OCI-LY3 (cell line): ENCODE measurements at regions not wholly inside any gene's neighbourhood (a gene's known extent, or its start where the extent isn't known, plus 50 kb on each side); places are given as distances from the start of the nearest gene placed in this dataset.

Source experiments
- EZH2phosphoT487 ChIP-seq: fragments of 200-600 bp; shearing (Covaris generic); IDR thresholded peaks from 2 replicates; pipeline ENCODE4 v1.6.1; 2018; ENCODE audit warnings: antibody characterized with exemption, mixed run types, low read depth
- TF ChIP-seq, protein P1 (sequence below): fragments of 200-600, 300-600 bp; sonication (generic); IDR thresholded peaks from 2 replicates; pipeline ENCODE4 v1.5.1; 2014; ENCODE audit warnings: antibody characterized with exemption, low read length, low read depth

DNA sequence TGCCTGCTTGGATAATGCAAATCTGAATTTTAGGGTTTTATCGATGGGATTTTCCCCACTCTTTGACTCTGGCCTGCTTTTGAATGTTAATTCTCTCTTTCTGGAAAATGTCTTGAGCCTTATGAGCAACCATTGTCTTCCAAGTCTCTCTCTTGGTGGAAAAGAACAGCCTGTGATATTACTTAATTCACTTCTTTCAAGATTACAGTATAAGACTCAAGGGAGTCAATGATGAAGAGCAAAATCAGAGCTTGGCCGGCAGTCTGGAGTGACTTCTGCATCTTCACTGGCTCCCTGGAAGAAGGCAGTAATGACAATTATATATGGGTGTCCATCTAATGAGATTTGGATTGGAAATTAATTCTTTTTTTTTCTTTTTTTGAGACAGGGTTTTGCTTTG lies 122.9 kb upstream of the ZEB2 start:
- TF ChIP-seq, protein P1, sequence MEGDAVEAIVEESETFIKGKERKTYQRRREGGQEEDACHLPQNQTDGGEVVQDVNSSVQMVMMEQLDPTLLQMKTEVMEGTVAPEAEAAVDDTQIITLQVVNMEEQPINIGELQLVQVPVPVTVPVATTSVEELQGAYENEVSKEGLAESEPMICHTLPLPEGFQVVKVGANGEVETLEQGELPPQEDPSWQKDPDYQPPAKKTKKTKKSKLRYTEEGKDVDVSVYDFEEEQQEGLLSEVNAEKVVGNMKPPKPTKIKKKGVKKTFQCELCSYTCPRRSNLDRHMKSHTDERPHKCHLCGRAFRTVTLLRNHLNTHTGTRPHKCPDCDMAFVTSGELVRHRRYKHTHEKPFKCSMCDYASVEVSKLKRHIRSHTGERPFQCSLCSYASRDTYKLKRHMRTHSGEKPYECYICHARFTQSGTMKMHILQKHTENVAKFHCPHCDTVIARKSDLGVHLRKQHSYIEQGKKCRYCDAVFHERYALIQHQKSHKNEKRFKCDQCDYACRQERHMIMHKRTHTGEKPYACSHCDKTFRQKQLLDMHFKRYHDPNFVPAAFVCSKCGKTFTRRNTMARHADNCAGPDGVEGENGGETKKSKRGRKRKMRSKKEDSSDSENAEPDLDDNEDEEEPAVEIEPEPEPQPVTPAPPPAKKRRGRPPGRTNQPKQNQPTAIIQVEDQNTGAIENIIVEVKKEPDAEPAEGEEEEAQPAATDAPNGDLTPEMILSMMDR = no peak
- TF ChIP-seq EZH2phosphoT487 = no peak
